ENCODE measurements at regions not wholly inside any gene's neighbourhood (a gene's known extent, or its start where the extent isn't known, plus 50 kb on each side); places are given as distances from the start of the nearest gene placed in this dataset.

DNA sequence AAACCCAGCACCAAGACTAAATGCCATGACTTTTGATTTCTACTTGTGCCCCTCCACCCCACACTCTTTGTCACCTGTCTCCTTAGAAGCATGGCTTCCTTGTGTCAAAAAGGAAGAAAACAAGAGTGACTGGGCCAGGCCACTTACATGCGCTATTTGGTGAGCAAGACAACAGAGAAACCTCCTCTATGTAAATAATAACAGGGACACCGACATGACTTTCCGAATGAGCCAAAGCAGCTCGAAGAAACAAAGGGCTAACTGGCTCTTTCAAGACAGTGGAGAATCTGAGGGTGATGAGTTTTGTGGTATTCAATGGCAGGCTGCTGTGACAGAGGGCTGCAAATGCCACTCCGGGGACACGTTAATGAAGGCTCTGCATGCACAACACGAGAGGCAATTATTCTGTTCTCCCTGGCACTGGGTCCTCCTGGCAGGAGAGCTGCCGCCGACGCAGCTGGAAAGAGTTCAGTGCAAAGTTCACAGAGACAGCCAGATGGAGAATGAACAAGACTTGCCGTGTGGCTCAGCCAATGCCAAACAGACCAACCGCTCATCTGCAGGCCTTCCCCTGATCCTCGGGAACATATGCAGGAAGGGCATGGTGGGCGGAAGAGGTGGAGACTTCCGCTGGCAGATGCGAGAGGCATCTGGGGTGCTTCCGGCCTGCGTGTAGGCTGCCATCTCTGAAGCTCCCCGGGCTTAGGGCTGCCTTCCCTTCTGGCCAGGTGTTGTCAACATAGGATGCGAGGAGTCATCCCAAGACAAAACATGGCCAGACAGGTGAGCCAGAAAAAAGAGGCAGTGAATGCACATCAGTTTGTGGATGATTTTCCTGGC lies 59.1 kb upstream of the SMNDC1 start:
- Histone ChIP-seq H3K27ac (ENCODE audit: low read depth, low read length) (no peak overlapping the region), H3K9ac (ENCODE audit: low read depth in 1 of 2, low read length in 2 of 2) (no peak overlapping the region), H3K4me1 (ENCODE audit: control insufficient read depth in 1 of 2, insufficient read depth in 2 of 2, low read length in 2 of 2) (peaks cover 31 to 44% of the 10 kb centered on the region in 2 donors), H3K36me3 (ENCODE audit: control insufficient read depth in 1 of 2, insufficient read depth in 2 of 2, low read length in 2 of 2) (no peaks in the 10 kb centered on the region), H3K4me3 (ENCODE audit: low read depth in 1 of 2, low read length in 2 of 2) (peak overlapping the region; percentile 6 to 11), H3K9me3 (ENCODE audit: control insufficient read depth in 1 of 2, low read length in 2 of 2) (no peaks in the 10 kb centered on the region), H3K27me3 (ENCODE audit: control insufficient read depth in 1 of 2, insufficient read depth in 2 of 2, low read length in 2 of 2) (no peaks in the 10 kb centered on the region)

- H3K36me3 ChIP-seq (ENCODE audit: control insufficient read depth in 1 of 2, insufficient read depth in 2 of 2, low read length in 2 of 2): no peaks in the 10 kb centered on the region
- peaks cover 31 to 37% of the 10 kb centered on the region in 2 donors for H3K4me1 ChIP-seq (ENCODE audit: control insufficient read depth in 1 of 2, insufficient read depth in 2 of 2, low read length in 2 of 2)
- no peaks in the 10 kb centered on the region for H3K9me3 ChIP-seq (ENCODE audit: control insufficient read depth in 1 of 2, low read length in 2 of 2)
- no peak overlapping the region for H3K9ac ChIP-seq (ENCODE audit: low read depth in 1 of 2, low read length in 2 of 2)
- no peaks in the 10 kb centered on the region for H3K27me3 ChIP-seq (ENCODE audit: control insufficient read depth in 1 of 2, insufficient read depth in 2 of 2, low read length in 2 of 2)
- H3K4me3 ChIP-seq (ENCODE audit: low read depth in 1 of 2, low read length in 2 of 2): no peak overlapping the region
- H3K27ac ChIP-seq (ENCODE audit: low read depth, low read length): no peak overlapping the region
These were observed 59.8 kb upstream of the SMNDC1 start for GRCh38 chr10:110364531-110364937.

DNA sequence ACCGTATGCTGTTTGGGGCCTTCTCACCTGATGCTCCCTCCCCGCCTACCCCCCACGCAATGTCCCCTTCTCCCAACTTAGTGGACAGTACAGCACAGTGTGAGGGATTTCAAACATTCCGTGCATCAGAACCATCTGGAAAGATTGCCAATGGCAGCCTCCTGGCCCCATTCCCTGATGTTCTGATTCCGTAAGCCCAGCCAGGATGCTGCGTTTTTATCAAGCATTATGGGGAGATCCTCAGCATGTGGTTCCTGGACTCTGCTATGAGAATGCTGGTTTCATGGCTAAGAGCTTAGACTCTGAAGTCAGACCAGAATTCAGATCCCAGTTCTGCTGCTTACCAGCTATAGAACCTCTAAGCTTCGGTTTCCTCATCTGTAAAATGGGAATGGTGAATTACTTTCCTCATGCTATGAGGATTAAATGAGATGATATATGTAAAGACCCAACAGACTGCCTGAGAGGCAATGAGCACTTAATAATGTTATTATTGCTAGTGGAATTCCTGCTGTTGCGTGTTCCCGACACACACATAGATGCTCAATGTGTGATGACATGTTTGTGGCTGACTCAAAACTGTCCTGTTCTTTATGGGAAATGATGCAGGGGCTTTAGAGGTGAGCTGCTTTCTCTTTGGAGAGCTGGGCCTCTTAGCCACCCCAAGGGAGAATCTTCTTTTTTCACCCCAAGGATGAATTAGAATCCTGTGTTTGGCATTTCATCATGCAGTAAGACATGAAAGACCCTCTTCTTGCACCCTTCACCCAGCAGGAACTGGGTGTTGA lies 60.8 kb upstream of the SMNDC1 start:
- H3K9ac ChIP-seq (ENCODE audit: low read depth in 1 of 2, low read length in 2 of 2): no peak overlapping the region
- no peak overlapping the region for H3K27ac ChIP-seq (ENCODE audit: low read depth, low read length)
- H3K4me1 ChIP-seq (ENCODE audit: control insufficient read depth in 1 of 2, insufficient read depth in 2 of 2, low read length in 2 of 2): peaks cover 31 to 36% of the 10 kb centered on the region in 2 donors
- H3K4me3 ChIP-seq (ENCODE audit: low read depth in 1 of 2, low read length in 2 of 2): no peak overlapping the region
- no peaks in the 10 kb centered on the region for H3K27me3 ChIP-seq (ENCODE audit: control insufficient read depth in 1 of 2, insufficient read depth in 2 of 2, low read length in 2 of 2)
- H3K9me3 ChIP-seq (ENCODE audit: control insufficient read depth in 1 of 2, low read length in 2 of 2): no peaks in the 10 kb centered on the region
- no peaks in the 10 kb centered on the region for H3K36me3 ChIP-seq (ENCODE audit: control insufficient read depth in 1 of 2, insufficient read depth in 2 of 2, low read length in 2 of 2)

DNA sequence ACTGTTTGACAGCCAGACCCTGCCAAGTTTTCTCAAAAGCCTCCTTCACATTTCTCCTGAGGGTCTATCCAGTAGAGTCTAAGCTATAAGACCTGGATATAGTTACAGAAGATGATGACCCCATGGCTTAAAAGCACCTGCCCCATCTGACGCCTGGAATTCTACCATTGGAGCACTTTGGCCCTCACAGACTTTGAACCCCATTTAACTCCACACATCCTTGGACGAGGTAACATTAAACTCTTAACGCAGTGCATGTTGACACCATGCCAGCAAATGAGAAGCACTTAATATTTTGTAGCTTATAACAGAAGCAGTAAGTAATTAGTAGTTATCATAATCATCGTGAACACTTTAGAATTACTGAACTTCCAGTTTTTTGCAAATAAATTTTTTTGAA lies 61.9 kb upstream of the SMNDC1 start:
- no peaks in the 10 kb centered on the region for H3K27me3 ChIP-seq (ENCODE audit: control insufficient read depth in 1 of 2, insufficient read depth in 2 of 2, low read length in 2 of 2)
- H3K4me1 ChIP-seq (ENCODE audit: control insufficient read depth in 1 of 2, insufficient read depth in 2 of 2, low read length in 2 of 2): peaks cover 31 to 36% of the 10 kb centered on the region in 2 donors
- H3K36me3 ChIP-seq (ENCODE audit: control insufficient read depth in 1 of 2, insufficient read depth in 2 of 2, low read length in 2 of 2): no peaks in the 10 kb centered on the region
- H3K9ac ChIP-seq (ENCODE audit: low read depth in 1 of 2, low read length in 2 of 2): no peak overlapping the region
- no peak overlapping the region for H3K4me3 ChIP-seq (ENCODE audit: low read depth in 1 of 2, low read length in 2 of 2)
- H3K9me3 ChIP-seq (ENCODE audit: control insufficient read depth in 1 of 2, low read length in 2 of 2): no peaks in the 10 kb centered on the region
- H3K27ac ChIP-seq (ENCODE audit: low read depth, low read length): no peak overlapping the region

DNA sequence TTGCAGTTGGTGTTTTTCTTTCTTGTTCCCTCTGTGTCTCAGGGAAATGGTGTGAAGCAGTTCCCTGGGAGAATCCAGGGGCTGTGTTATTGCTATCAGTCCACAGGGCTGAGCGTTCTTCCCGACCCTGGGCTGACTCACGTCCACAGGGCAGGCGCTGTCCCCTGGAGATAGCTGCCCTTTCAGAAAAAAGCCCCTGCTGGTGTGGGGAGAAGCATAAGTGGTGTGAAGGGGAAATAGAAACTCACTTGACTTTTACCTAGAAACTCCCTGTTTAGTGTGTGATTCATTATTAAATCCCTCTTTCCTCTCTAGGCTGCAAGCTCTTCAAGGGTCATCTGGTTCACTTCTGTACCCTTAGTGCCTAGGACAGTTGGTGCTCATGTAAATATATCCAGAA lies 63.3 kb upstream of the SMNDC1 start:
- Histone ChIP-seq H3K27ac (ENCODE audit: low read depth, low read length) (no peak overlapping the region), H3K9me3 (ENCODE audit: control insufficient read depth in 1 of 2, low read length in 2 of 2) (no peaks in the 10 kb centered on the region), H3K4me3 (ENCODE audit: low read depth in 1 of 2, low read length in 2 of 2) (no peak overlapping the region), H3K4me1 (ENCODE audit: control insufficient read depth in 1 of 2, insufficient read depth in 2 of 2, low read length in 2 of 2) (peaks cover 31 to 33% of the 10 kb centered on the region in 2 donors), H3K27me3 (ENCODE audit: control insufficient read depth in 1 of 2, insufficient read depth in 2 of 2, low read length in 2 of 2) (no peaks in the 10 kb centered on the region), H3K36me3 (ENCODE audit: control insufficient read depth in 1 of 2, insufficient read depth in 2 of 2, low read length in 2 of 2) (no peaks in the 10 kb centered on the region), H3K9ac (ENCODE audit: low read depth in 1 of 2, low read length in 2 of 2) (no peak overlapping the region)

GRCh38 chr10:110368556-110368955 lies 63.8 kb upstream of the SMNDC1 start:
- H3K4me1 ChIP-seq (ENCODE audit: control insufficient read depth in 1 of 2, insufficient read depth in 2 of 2, low read length in 2 of 2): peaks cover 27 to 28% of the 10 kb centered on the region in 2 donors
- H3K27ac ChIP-seq (ENCODE audit: low read depth, low read length): no peak overlapping the region
- no peaks in the 10 kb centered on the region for H3K36me3 ChIP-seq (ENCODE audit: control insufficient read depth in 1 of 2, insufficient read depth in 2 of 2, low read length in 2 of 2)
- no peak overlapping the region for H3K9ac ChIP-seq (ENCODE audit: low read depth in 1 of 2, low read length in 2 of 2)
- H3K27me3 ChIP-seq (ENCODE audit: control insufficient read depth in 1 of 2, insufficient read depth in 2 of 2, low read length in 2 of 2): no peaks in the 10 kb centered on the region
- H3K9me3 ChIP-seq (ENCODE audit: control insufficient read depth in 1 of 2, low read length in 2 of 2): no peaks in the 10 kb centered on the region
- no peak overlapping the region for H3K4me3 ChIP-seq (ENCODE audit: low read depth in 1 of 2, low read length in 2 of 2)

DNA sequence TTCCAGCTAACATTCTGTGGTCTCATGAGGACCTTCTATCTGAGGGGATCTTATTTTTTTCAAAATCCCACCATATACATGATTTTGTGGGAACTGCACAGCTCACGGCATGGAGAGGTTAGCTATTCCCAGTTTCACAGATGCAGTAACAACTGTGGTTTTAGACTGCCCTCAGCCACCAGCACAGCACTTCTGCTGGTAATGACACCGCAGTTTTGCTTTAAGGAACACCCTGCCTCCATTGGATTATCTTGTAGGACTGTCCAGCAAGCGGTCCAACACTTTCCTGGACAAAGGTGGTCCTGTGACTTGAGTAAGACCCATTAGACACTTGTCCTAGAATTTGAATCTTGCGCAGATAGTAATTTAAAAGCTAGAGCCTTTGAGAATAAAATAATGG lies 65.3 kb upstream of the SMNDC1 start:
- Histone ChIP-seq H3K9me3 (ENCODE audit: control insufficient read depth in 1 of 2, low read length in 2 of 2) (no peaks in the 10 kb centered on the region), H3K9ac (ENCODE audit: low read depth in 1 of 2, low read length in 2 of 2) (no peak overlapping the region), H3K27ac (ENCODE audit: low read depth, low read length) (no peak overlapping the region), H3K4me1 (ENCODE audit: control insufficient read depth in 1 of 2, insufficient read depth in 2 of 2, low read length in 2 of 2) (peaks cover 16 to 18% of the 10 kb centered on the region in 2 donors), H3K27me3 (ENCODE audit: control insufficient read depth in 1 of 2, insufficient read depth in 2 of 2, low read length in 2 of 2) (no peaks in the 10 kb centered on the region), H3K36me3 (ENCODE audit: control insufficient read depth in 1 of 2, insufficient read depth in 2 of 2, low read length in 2 of 2) (no peaks in the 10 kb centered on the region), H3K4me3 (ENCODE audit: low read depth in 1 of 2, low read length in 2 of 2) (no peak overlapping the region)

- Histone ChIP-seq H3K4me3 (ENCODE audit: low read depth in 1 of 2, low read length in 2 of 2) (no peak overlapping the region), H3K27me3 (ENCODE audit: control insufficient read depth in 1 of 2, insufficient read depth in 2 of 2, low read length in 2 of 2) (no peaks in the 10 kb centered on the region), H3K27ac (ENCODE audit: low read depth, low read length) (no peak overlapping the region), H3K9me3 (ENCODE audit: control insufficient read depth in 1 of 2, low read length in 2 of 2) (no peaks in the 10 kb centered on the region), H3K9ac (ENCODE audit: low read depth in 1 of 2, low read length in 2 of 2) (no peak overlapping the region), H3K4me1 (ENCODE audit: control insufficient read depth in 1 of 2, insufficient read depth in 2 of 2, low read length in 2 of 2) (no peaks in the 10 kb centered on the region), H3K36me3 (ENCODE audit: control insufficient read depth in 1 of 2, insufficient read depth in 2 of 2, low read length in 2 of 2) (no peaks in the 10 kb centered on the region)
These were observed 67.9 kb upstream of the SMNDC1 start for GRCh38 chr10:110372656-110373055.

DNA sequence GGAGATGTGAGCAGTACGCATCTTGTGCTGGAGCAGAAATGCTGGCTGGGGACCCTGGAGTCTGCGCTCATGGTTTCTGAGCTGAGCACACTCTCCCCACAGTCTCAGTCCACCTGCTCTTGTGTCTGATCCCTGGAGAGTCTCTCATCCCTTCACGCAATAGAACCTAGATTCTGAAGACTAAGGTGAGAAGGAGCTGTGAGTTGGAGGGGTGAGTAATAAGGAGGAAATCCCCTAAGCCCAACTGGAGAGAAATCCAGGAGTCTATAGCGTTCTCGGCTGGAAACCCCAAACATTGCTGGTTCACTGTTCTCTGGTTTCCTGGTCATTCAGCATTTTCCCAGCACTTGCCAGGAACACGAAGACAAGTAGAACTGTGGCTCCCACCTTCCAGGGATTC lies 68.3 kb upstream of the SMNDC1 start:
- H3K27ac ChIP-seq (ENCODE audit: low read depth, low read length): no peak overlapping the region
- no peaks in the 10 kb centered on the region for H3K4me1 ChIP-seq (ENCODE audit: control insufficient read depth in 1 of 2, insufficient read depth in 2 of 2, low read length in 2 of 2)
- no peak overlapping the region for H3K9ac ChIP-seq (ENCODE audit: low read depth in 1 of 2, low read length in 2 of 2)
- H3K36me3 ChIP-seq (ENCODE audit: control insufficient read depth in 1 of 2, insufficient read depth in 2 of 2, low read length in 2 of 2): no peaks in the 10 kb centered on the region
- H3K27me3 ChIP-seq (ENCODE audit: control insufficient read depth in 1 of 2, insufficient read depth in 2 of 2, low read length in 2 of 2): no peaks in the 10 kb centered on the region
- no peak overlapping the region for H3K4me3 ChIP-seq (ENCODE audit: low read depth in 1 of 2, low read length in 2 of 2)
- H3K9me3 ChIP-seq (ENCODE audit: control insufficient read depth in 1 of 2, low read length in 2 of 2): no peaks in the 10 kb centered on the region

DNA sequence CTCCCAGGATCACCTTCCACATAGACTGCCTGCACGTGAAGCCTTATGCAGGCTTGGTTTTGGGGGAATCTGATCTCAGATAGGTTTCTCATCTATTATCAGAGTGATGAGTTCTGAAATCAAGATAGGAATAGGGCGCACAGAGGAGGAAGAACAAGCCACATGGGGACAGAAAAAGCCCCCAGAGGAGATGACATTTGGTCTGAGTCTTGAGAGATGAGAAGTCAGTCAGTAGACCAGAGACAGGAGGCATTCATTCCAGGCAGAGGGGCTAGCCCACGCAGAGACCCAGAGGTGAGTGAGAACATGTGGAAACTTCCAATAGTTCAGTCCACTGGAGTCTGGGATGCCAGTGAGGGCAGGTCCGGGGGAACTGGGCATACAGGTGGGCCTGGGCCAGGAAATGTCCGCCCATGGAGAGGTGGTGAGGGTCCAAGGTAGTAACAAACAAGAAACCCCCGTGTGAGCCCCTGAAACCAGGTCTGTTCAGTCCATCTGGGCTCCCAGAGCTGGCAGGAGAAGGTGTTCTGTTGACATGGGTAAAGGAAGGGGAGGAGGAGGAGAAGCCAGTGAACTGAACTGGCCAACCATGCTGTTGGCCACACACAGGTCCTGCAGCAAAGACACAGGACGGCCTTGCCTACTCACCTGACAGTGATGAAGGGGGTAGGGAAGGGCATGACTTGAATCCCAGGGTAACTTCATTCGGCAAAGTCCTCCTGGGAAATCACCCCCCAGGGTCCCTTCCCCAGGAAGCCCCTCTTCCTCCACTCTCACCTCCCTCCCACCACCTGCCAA lies 69.3 kb upstream of the SMNDC1 start:
- no peaks in the 10 kb centered on the region for H3K27me3 ChIP-seq (ENCODE audit: control insufficient read depth in 1 of 2, insufficient read depth in 2 of 2, low read length in 2 of 2)
- H3K36me3 ChIP-seq (ENCODE audit: control insufficient read depth in 1 of 2, insufficient read depth in 2 of 2, low read length in 2 of 2): no peaks in the 10 kb centered on the region
- no peaks in the 10 kb centered on the region for H3K4me1 ChIP-seq (ENCODE audit: control insufficient read depth in 1 of 2, insufficient read depth in 2 of 2, low read length in 2 of 2)
- no peaks in the 10 kb centered on the region for H3K9me3 ChIP-seq (ENCODE audit: control insufficient read depth in 1 of 2, low read length in 2 of 2)
- H3K4me3 ChIP-seq (ENCODE audit: low read depth in 1 of 2, low read length in 2 of 2): no peak overlapping the region
- no peak overlapping the region for H3K27ac ChIP-seq (ENCODE audit: low read depth, low read length)
- H3K9ac ChIP-seq (ENCODE audit: low read depth in 1 of 2, low read length in 2 of 2): no peak overlapping the region
